Hepatocyte (in vitro differentiated cells): ENCODE measurements at regions not wholly inside any gene's neighbourhood (a gene's known extent, or its start where the extent isn't known, plus 50 kb on each side); places are given as distances from the start of the nearest gene placed in this dataset.

ENCODE experiments used
- DNase-seq: peaks from one replicate; pipeline ENCODE4 v3.0.0-alpha.2; 2016; ENCODE audit warnings: low spot score
- H2AFZ ChIP-seq: fragments of 200-600 bp; sonication (generic); 2 replicates; pipeline ENCODE4 v1.6.0; 2016; ENCODE audit warnings: antibody characterized with exemption, mild to moderate bottlenecking
- H3K27ac ChIP-seq: fragments of 200-600 bp; sonication (generic); 2 replicates; pipeline ENCODE4 v1.5.1; 2016; ENCODE audit warnings: mild to moderate bottlenecking
- H3K27me3 ChIP-seq: fragments of 200-600 bp; sonication (generic); 2 replicates; pipeline ENCODE4 v1.6.1; 2016
- H3K36me3 ChIP-seq: fragments of 200-600 bp; sonication (generic); replicated peaks from 2 replicates; pipeline ENCODE4 v1.5.1; 2016; ENCODE audit warnings: low read depth; ENCODE audit not compliant: insufficient read depth
- H3K4me1 ChIP-seq: fragments of 200-600 bp; sonication (generic); 2 replicates; pipeline ENCODE4 v1.5.1; 2016; ENCODE audit warnings: mild to moderate bottlenecking, moderate library complexity; ENCODE audit not compliant: insufficient read depth
- H3K4me2 ChIP-seq: fragments of 200-600 bp; sonication (generic); 2 replicates; pipeline ENCODE4 v1.6.0; 2016
- H3K4me3 ChIP-seq: fragments of 200-600 bp; sonication (generic); 2 replicates; pipeline ENCODE4 v1.5.1; 2016; ENCODE audit warnings: mild to moderate bottlenecking
- H3K79me2 ChIP-seq: fragments of 200-600 bp; sonication (generic); 2 replicates; pipeline ENCODE4 v1.6.0; 2017; ENCODE audit warnings: mild to moderate bottlenecking
- H3K9me2 ChIP-seq: fragments of 200-600 bp; sonication (generic); replicated peaks from 2 replicates; pipeline ENCODE4 v1.6.0; 2017; ENCODE audit warnings: mild to moderate bottlenecking; ENCODE audit not compliant: insufficient read depth
- H3K9me3 ChIP-seq: fragments of 200-600 bp; sonication (generic); 2 replicates; pipeline ENCODE4 v1.5.1; 2016; ENCODE audit warnings: low read depth, mild to moderate bottlenecking
- H4K20me1 ChIP-seq: fragments of 200-600 bp; sonication (generic); 2 replicates; pipeline ENCODE4 v1.6.0; 2016; ENCODE audit warnings: mild to moderate bottlenecking; ENCODE audit not compliant: insufficient read depth, poor library complexity, severe bottlenecking
- EZH2 ChIP-seq: fragments of 200-600 bp; sonication (generic); IDR thresholded peaks from 2 replicates; pipeline ENCODE4 v1.6.1; 2016; ENCODE audit warnings: antibody characterized with exemption, mild to moderate bottlenecking, borderline replicate concordance
- EZH2phosphoT487 ChIP-seq: fragments of 200-600 bp; sonication (generic); IDR thresholded peaks from one replicate; pipeline ENCODE4 v1.6.1; 2018; ENCODE audit warnings: antibody characterized with exemption, mild to moderate bottlenecking, low read depth, moderate library complexity; ENCODE audit not compliant: unreplicated experiment, severe bottlenecking
- WGBS: methylation state at CpG from one replicate; pipeline ENCODE4 v1.1.6; 2016; ENCODE audit warnings: low lambda C conversion rate; ENCODE audit errors: missing lambda C conversion rate; 5-methylcytosine and 5-hydroxymethylcytosine counted together
- TF ChIP-seq, protein P1 (sequence below): fragments of 200-600 bp; sonication (generic); IDR thresholded peaks from 2 replicates; pipeline ENCODE4 v1.5.1; 2016; ENCODE audit warnings: antibody characterized with exemption, mild to moderate bottlenecking; ENCODE audit not compliant: poor library complexity

GRCh38 chr2:186979439-186980116, 130.6 kb upstream of the ZSWIM2 start:
- no peaks in the 10 kb centered on the region for H4K20me1 ChIP-seq
- no peaks in the 10 kb centered on the region for H3K79me2 ChIP-seq
- TF ChIP-seq EZH2phosphoT487 (no peak), EZH2 (no peak)
- TF ChIP-seq, protein P1, sequence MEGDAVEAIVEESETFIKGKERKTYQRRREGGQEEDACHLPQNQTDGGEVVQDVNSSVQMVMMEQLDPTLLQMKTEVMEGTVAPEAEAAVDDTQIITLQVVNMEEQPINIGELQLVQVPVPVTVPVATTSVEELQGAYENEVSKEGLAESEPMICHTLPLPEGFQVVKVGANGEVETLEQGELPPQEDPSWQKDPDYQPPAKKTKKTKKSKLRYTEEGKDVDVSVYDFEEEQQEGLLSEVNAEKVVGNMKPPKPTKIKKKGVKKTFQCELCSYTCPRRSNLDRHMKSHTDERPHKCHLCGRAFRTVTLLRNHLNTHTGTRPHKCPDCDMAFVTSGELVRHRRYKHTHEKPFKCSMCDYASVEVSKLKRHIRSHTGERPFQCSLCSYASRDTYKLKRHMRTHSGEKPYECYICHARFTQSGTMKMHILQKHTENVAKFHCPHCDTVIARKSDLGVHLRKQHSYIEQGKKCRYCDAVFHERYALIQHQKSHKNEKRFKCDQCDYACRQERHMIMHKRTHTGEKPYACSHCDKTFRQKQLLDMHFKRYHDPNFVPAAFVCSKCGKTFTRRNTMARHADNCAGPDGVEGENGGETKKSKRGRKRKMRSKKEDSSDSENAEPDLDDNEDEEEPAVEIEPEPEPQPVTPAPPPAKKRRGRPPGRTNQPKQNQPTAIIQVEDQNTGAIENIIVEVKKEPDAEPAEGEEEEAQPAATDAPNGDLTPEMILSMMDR: no peak
- DNase-seq: no peak
- H3K9me2 ChIP-seq: no peaks in the 10 kb centered on the region
- no peaks in the 10 kb centered on the region for H3K9me3 ChIP-seq
- H3K27ac ChIP-seq: no peak overlapping the region
- H3K4me1 ChIP-seq: no peaks in the 10 kb centered on the region
- no peak overlapping the region for H2AFZ ChIP-seq
- H3K4me3 ChIP-seq: no peak overlapping the region
- H3K36me3 ChIP-seq: no peaks in the 10 kb centered on the region
- H3K4me2 ChIP-seq: no peak overlapping the region
- no peaks in the 10 kb centered on the region for H3K27me3 ChIP-seq
- WGBS: 90% methylated on average over 10 of the region's 10 CpGs

DNA sequence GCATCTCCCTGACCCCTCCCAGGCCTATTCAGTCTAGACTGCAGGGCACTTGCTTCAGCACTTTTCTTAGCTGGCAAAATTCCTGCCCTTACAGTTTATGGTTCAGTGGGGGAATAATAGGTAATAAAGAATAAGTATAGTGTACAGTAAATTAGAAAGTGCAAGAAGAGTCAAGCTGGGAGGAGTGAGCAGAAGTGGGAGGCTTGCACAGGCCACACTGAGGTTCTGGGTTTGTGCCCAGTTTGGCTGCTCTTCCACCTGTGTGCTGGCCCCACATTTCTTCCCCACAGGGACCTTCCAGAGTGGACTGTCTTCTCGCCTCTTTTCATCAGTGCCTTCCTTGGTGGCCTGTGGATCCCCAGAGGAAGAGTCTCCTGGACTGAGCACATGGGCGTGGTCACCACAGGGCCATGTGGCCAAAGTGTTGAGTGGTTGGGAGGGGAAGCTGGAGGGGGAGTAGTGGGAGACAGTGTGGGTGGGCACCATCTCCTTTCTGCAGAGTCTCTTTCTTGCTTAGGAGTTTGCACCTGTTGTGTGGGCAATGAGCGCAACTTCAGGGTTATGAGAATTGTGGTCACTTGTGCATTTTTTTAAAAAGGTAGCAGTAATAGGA, 128.6 kb upstream of the ZSWIM2 start:
- DNase-seq: no peak
- no peaks in the 10 kb centered on the region for H3K36me3 ChIP-seq

DNA sequence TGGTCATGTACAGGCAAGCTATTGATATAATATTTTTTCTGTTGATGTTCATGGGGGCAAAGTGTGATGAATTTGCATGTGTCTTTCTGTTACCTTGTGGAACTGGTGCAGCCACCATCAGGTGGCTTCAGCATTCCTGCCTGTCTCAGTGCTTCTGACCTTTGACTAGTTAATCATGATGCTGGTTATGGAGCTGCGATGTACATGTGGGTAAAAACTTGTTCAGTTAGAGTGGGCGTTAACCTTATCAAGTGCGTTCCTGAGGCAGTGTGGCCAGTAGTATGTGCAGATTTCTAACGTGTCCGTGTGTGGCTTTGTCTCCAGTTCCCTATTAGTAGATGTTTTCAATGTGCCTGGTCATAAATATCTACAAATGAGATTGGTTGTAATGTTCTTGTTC, 127.4 kb upstream of the ZSWIM2 start:
- no peaks in the 10 kb centered on the region for H4K20me1 ChIP-seq
- no peaks in the 10 kb centered on the region for H3K9me2 ChIP-seq
- no peak for DNase-seq
- no peak overlapping the region for H3K4me2 ChIP-seq
- no peaks in the 10 kb centered on the region for H3K36me3 ChIP-seq
- no peaks in the 10 kb centered on the region for H3K79me2 ChIP-seq
- H3K4me1 ChIP-seq: no peaks in the 10 kb centered on the region
- TF ChIP-seq EZH2 (no peak), EZH2phosphoT487 (no peak)
- TF ChIP-seq, protein P1: no peak
- no peaks in the 10 kb centered on the region for H3K9me3 ChIP-seq
- no peak overlapping the region for H3K27ac ChIP-seq
- 80% methylated on average over 5 of the region's 5 CpGs for WGBS
- no peak overlapping the region for H2AFZ ChIP-seq
- H3K4me3 ChIP-seq: no peak overlapping the region
- no peaks in the 10 kb centered on the region for H3K27me3 ChIP-seq

More for the DNA sequence above, 128.6 kb upstream of the ZSWIM2 start:
- WGBS: 98% methylated on average over 3 of the region's 3 CpGs
- H3K4me1 ChIP-seq: no peaks in the 10 kb centered on the region
- no peaks in the 10 kb centered on the region for H3K79me2 ChIP-seq
- no peaks in the 10 kb centered on the region for H4K20me1 ChIP-seq
- TF ChIP-seq, protein P1: no peak
- no peak for TF ChIP-seq EZH2
- no peak for TF ChIP-seq EZH2phosphoT487
- H3K9me3 ChIP-seq: no peaks in the 10 kb centered on the region
- no peaks in the 10 kb centered on the region for H3K9me2 ChIP-seq
- H2AFZ ChIP-seq: no peak overlapping the region
- H3K4me2 ChIP-seq: no peak overlapping the region
- no peaks in the 10 kb centered on the region for H3K27me3 ChIP-seq
- H3K4me3 ChIP-seq: no peak overlapping the region
- no peak overlapping the region for H3K27ac ChIP-seq
